HG03521 (cell line): ENCODE measurements at regions not wholly inside any gene's neighbourhood (a gene's known extent, or its start where the extent isn't known, plus 50 kb on each side); places are given as distances from the start of the nearest gene placed in this dataset.

Experiments used
- ATAC-seq: cut with Tn5 transposase; IDR thresholded peaks from one replicate; pipeline ENCODE4 v1.9.1; 2021; ENCODE audit warnings: mild to moderate bottlenecking, moderate library complexity; ENCODE audit not compliant: unreplicated experiment

DNA sequence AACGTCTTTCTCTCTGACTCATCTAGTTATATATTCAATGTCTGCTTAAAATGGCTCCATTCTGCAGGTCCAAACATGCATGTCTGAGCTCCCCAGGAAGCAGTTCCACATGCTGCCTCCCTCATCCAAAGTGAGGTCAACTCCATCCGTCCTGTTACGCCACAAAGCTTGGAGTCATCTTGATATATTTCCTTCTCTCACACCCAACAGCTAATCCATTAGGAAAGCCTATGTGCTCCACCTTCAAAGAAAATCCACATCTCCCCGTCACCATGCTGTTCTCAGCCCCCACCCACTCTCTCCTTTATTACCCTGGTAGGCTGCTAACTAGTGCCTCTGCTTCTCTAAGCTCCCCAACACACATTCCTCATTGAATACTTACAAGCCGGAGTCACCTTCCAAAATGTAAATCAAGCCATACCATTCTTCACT lies 130.2 kb upstream of the SYNDIG1 start:
- ATAC-seq: no peak

DNA sequence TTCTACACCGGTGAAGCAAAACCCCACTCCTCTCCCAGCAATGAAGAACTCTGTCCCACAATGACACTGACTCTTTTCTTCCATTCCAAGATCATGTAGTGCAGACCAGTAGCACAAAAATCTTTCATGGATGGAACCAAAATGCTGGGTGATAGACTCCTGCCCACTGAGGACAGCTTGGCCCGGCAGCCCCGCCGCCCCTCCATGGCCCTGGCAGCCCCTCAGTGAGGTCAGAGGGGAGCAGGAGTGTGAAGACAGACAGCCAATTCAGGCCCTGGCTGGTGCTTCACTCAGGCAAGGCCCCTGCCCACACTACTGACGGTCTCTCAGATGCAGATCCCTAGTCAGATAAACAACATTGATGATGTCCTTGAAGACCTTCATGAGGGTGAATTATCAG lies 131.9 kb upstream of the SYNDIG1 start:
- no peak for ATAC-seq

- ATAC-seq: no peak
Measured at GRCh38 chr20:24337069-24337468, 132.4 kb upstream of the SYNDIG1 start.

DNA sequence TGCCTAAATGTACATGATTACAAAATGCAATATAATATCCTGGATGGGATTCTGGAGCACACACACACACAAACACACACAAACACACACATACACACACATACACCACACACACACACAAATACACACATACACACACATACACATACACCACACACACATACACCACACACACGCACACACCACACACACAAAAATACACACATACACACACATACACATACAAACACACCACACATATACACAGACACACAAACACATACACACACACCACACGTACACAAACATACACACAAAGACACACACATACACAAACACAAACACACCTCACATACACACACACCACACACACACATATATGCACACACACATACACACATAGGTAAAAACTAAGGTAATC lies 134.6 kb upstream of the SYNDIG1 start:
- ATAC-seq: no peak

DNA sequence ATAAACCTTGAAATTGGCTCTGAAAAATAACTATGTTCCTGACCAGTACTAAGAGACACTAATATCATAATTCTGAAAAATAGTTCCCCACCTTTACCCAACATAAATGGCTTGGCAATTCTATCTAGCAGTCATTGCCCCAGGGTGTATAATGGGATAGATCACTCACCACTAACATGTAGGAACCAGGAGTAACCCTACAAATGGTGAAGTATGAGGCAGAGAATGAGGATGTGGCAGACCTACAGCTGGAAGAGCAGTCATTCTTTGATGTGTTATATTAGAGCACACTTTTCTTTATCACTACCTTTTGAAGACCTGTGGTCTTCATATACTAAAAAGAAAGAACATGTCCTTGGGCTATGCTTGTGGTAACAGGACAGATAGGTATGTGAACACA lies 136.5 kb upstream of the SYNDIG1 start:
- no peak for ATAC-seq

GRCh38 chr20:24331939-24332338 lies 137.5 kb upstream of the SYNDIG1 start:
- ATAC-seq: no peak

GRCh38 chr20:24328901-24329300 lies 140.5 kb upstream of the SYNDIG1 start:
- no peak for ATAC-seq

DNA sequence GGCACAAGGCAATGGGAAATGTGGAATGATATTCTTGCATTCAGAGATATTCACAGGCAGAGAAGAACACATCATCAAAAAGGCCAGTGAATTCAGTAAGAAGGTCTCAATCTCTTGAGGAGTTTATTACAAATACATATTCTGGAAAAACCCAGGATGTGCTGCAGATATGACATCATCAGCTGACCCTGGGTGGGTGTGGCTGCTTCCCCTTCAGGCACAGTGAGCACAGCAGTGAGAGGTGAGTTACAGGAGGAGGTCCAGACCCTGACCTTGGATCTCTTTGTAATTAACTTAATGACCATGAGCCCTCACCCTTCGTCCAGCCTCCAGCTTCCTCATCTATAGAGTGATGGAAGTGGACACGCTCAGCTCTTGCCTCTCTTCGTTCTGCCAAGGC lies 147.5 kb upstream of the SYNDIG1 start:
- no peak for ATAC-seq

DNA sequence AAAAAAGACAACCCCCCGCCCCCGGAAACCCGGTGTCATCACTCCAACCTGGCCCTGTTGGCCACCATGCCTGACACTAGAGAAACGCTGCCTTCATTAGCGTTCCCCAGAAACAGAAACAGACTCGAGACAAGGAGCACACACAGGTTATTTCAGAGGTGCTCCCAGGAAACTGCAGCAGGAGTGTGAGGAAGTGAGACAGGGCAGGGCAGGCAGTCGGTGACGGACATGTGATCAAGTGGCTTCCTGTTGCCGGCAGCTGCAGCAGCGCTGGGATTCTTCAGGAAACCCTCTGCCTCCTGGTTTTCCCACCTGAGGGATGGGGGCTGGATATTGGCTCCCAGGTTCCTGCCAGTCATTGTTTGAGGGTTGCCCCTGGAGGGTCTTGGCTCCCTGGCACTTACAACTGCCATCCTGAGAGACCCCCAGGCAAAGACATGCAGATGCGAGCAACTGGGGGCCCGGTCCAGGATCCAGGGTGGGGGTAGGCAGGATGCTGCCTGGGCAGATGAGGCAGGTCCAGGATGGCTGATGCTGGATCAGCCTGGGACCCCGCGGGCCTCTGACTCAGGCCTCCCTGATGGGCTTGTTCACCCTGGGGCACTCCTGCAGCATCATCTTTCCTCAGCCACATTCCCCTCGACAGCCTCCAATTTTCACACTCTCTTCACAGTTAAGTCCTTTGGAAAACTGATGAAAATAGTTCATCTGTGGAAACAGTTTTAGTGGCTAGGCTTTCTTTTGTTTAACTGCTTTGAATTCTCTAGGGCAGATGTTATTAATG lies 150.7 kb upstream of the SYNDIG1 start:
- no peak for ATAC-seq

DNA sequence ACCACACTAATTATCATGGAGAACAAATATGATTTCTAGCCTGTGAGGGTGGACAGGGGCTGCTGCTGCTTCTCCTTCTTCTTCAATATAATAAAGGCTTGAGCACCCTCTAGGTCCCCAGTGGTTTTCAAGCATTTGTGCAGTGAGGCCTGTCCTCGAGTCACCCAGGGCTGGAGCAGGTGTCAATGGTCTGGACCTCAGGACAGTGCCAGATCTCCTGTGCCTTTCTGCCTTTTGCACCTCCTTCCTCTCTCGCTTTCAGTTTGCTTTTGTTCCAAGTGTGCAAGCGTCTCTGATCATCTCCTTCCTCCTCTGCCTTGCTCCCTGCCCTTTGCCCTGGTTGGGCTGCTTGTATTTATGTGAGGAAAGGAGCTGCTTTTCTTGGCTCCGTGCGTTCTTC lies 152.2 kb upstream of the SYNDIG1 start:
- ATAC-seq: no peak

DNA sequence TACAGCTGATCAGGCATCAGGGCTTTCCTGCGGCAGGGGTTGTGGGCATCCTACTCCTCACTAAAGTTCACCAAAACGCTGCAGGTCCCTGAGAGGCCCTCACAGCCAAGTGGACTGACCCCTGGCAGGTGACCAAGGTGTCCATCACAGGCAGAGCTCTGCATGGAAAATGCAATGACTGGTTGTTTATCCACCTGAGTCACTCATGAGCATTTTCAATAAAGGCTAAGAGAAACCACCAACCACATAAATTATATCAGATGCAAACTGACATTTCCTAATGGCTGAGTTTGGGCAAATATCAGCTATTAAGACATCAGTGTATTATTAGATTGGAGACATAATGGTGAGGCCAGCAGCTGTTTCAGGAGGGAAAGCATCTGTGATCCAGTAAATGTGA lies 152.7 kb upstream of the SYNDIG1 start:
- ATAC-seq: no peak

DNA sequence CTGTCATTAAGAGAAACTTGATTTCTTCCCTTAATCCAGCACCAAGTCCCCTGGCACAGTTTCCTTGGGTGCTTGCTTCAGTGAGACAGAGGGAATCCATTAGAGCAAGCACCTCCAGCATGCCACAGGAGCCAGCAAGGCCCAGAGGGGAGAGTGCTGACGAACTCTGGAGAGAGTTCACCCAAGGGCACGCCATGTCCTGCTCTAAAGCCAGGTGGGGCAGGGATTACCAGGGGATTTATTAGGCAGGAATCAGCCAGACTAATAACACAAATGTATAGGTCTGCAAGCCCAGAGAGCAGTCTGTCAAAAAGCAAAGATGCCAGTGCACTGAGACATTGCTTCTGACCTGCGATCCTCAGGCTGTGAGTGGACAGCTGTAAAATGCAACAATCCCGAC lies 155.4 kb upstream of the SYNDIG1 start:
- no peak for ATAC-seq

DNA sequence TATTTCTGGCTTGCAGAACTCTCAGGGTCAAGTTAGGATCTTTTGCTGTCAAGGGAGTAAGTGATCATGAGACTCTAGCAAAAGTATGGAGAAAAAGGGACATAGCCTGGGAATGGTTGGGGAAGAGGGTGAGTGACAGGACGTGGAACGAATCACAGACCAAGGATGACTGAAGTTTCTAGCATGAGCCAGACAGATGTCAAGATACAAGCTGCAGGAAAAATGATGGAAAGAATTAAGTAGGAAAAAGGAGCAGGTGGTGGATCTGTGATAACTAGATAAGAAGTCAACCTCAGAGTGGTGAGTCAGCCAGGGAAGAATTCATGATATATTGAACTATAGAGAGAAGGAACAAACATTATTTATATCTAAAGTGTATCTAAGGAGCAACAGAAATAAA lies 159.8 kb upstream of the SYNDIG1 start:
- no peak for ATAC-seq

GRCh38 chr20:24305371-24305770 lies 164.1 kb upstream of the SYNDIG1 start:
- ATAC-seq: no peak

DNA sequence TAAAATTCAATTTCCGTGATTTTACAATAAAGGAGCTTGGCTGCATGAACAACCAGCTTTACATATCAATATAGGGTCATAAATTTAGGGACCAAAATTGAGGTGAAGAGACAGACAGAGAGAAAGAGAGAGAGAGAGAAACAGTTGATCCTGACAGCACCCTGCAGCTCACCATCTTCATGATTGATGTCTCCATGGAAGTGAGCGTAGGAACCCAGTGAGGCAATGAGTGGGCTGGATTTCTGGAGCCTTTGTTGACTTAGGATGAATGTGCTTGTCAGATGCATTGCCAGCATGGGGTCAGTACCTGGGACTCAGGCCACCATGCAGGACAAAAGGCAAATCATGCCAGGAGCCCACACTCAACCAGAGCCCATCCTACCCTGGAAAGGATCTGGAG lies 165.1 kb upstream of the SYNDIG1 start:
- ATAC-seq: no peak

GRCh38 chr20:24303393-24304170 lies 165.8 kb upstream of the SYNDIG1 start:
- no peak for ATAC-seq

- no peak for ATAC-seq
Measured at GRCh38 chr20:24297993-24298392, 171.4 kb upstream of the SYNDIG1 start.

- ATAC-seq: no peak
Measured at GRCh38 chr20:24296477-24297261, 172.8 kb upstream of the SYNDIG1 start.

DNA sequence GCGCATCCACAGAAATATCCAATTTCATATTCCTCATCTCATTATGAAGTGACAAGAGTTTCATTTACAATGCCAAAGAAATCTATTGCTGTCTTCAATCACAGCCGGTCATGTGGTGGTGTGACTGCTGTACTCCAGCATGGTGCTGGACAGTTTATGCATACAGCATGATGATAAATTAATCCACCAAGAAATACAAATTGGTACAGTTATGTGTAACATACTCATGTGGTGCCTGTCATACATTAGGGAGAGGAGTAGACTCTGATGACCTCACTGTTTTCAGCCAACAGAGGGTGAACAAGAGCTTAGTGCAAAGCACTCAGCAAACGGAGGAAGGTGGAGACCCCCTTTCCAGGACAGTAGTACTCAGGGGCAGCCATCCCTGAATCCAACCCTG lies 178.4 kb upstream of the SYNDIG1 start:
- no peak for ATAC-seq

DNA sequence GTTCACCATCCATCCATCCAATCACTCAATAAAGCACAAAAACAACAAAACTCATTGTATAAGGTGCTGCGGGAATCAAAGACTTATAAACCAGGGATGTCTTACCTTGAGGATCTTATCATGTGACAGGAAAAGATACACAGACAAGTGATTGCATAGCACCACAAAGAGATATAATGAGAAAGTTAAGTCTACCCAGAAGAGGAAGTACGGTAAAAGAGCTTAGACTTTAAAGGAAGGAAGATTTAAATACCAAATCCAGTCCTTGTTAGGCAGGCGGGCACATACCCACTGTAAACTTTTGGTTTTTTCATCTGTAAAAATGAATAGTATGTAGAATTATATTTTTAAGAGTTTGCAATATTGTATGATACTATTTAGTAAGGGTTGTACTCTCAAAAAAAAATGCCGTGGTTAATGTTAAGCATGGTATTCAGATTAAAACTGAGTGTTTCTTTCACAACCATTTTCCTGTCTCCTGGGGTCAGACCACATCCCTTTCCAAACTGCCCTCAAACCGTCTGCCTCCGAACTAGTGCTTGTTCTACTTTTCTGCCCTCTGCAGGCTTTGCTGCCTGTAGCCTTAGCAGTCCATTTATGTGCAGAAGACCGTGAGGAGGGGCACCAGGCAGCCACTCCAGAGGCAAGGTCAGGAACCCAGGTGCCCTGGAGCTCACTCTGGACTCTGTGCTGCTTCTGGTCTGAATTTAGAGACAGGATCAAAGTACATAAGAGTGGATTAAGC lies 179.5 kb upstream of the SYNDIG1 start:
- ATAC-seq: no peak

- no peak for ATAC-seq
Measured at GRCh38 chr20:24283186-24283585, 186.2 kb upstream of the SYNDIG1 start.
